AG10803 (cell line): ENCODE measurements at regions not wholly inside any gene's neighbourhood (a gene's known extent, or its start where the extent isn't known, plus 50 kb on each side); places are given as distances from the start of the nearest gene placed in this dataset.
"Not testable (repeated sequence)": the region's sequence is repeated elsewhere in the genome, so short reads cannot be mapped to it uniquely, and the experiment has no call there.

ENCODE experiments used
- DNase-seq: peaks from one replicate; pipeline ENCODE4 v3.0.0; 2010; ENCODE audit warnings: low read depth
- H3K4me3 ChIP-seq: 2 replicates; pipeline ENCODE4 v1.5.1; 2011; ENCODE audit warnings: mild to moderate bottlenecking, low read length, control low read depth
- TF ChIP-seq, protein P1 (sequence below): conservative IDR thresholded peaks from 2 replicates; pipeline ENCODE4 v1.5.1; 2011; ENCODE audit warnings: mild to moderate bottlenecking, low read length, control low read depth, inconsistent platforms

DNA sequence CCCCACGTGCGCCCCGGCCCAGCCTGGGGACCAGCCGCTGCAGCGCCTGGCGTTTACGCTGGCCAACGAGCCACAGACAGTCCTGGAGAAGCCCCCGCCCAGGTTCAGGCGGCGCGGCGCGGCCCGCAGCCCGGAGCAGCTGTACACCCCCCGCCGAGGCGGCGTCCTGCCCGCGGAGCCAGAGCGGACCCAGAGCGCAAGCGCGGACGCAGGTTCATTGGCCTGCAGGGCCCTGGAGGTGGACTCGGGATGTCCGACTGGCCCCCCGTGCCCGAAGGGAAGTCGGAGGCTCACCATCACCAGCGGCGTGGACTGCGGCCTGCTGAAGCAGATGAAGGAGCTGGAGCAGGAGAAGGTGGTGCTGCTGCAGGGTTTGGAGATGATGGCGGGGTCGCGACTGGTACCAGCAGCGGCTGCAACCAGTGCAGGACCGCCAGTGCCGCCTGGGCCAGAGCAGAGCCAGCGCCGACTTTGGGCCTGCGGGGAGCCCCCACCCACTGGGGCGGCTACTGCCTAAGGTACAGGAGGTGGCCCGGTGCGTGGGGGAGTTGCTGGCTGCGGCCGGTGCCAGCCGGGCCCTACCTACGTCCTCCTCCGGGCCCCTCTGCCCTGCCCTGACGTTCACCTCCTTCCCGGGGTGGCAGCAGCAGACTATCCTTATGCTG, 72.0 kb upstream of the KCTD7 start:
- DNase-seq = no peak
- no peak overlapping the region for H3K4me3 ChIP-seq
- TF ChIP-seq, protein P1, sequence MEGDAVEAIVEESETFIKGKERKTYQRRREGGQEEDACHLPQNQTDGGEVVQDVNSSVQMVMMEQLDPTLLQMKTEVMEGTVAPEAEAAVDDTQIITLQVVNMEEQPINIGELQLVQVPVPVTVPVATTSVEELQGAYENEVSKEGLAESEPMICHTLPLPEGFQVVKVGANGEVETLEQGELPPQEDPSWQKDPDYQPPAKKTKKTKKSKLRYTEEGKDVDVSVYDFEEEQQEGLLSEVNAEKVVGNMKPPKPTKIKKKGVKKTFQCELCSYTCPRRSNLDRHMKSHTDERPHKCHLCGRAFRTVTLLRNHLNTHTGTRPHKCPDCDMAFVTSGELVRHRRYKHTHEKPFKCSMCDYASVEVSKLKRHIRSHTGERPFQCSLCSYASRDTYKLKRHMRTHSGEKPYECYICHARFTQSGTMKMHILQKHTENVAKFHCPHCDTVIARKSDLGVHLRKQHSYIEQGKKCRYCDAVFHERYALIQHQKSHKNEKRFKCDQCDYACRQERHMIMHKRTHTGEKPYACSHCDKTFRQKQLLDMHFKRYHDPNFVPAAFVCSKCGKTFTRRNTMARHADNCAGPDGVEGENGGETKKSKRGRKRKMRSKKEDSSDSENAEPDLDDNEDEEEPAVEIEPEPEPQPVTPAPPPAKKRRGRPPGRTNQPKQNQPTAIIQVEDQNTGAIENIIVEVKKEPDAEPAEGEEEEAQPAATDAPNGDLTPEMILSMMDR = no peak

GRCh38 chr7:66557214-66558200, 71.2 kb upstream of the KCTD7 start:
- DNase-seq = peak; percentile 40
- no peak overlapping the region for H3K4me3 ChIP-seq
- TF ChIP-seq, protein P1 = peak; percentile 84

DNA sequence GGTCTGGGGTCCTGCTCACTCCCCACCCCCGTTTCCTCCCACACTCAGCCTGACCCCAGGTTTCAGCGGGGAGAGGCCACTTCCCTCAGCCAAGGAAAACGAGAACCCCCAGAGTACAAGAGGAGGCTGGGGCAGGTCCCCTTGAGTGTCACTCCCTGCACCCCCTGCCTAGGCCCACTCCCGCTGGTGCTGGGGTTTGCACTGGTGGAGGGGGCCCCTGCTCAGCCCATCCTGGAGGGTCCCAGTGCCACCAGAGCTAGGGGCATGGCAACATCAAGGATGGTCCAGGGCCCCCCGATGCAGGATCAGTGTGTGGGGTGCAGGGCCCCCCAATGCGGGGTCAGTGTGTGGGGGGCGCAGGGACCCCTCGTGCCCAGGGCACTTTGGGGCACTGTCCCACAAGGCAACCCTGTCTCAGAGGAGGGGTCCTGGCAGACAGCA, 70.5 kb upstream of the KCTD7 start:
- DNase-seq = no peak
- no peak overlapping the region for H3K4me3 ChIP-seq
- TF ChIP-seq, protein P1 = no peak

- TF ChIP-seq, protein P1 = no peak
- no peak for DNase-seq
- no peak overlapping the region for H3K4me3 ChIP-seq
Measured at GRCh38 chr7:66558660-66559465, 69.8 kb upstream of the KCTD7 start.

DNA sequence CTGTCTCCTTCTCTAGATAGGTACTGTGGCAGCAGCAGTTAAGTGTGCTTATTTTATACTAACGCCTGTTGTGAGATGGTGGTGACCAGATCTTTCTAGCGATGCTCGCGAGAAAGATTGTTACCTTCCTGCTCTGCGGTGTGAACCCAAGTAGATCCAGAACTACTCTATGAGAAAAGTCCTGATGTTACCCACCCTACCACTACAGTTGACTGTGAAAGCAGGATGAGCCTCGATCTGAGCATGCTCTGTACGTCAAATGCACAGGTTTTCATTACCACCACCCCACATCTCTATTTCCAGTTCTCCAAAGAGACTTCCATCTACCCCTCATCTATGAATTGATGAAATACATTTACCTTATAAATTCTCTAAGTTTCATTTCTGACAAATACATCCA, 64.6 kb upstream of the KCTD7 start:
- H3K4me3 ChIP-seq = no peak overlapping the region
- TF ChIP-seq, protein P1 = no peak
- no peak for DNase-seq

DNA sequence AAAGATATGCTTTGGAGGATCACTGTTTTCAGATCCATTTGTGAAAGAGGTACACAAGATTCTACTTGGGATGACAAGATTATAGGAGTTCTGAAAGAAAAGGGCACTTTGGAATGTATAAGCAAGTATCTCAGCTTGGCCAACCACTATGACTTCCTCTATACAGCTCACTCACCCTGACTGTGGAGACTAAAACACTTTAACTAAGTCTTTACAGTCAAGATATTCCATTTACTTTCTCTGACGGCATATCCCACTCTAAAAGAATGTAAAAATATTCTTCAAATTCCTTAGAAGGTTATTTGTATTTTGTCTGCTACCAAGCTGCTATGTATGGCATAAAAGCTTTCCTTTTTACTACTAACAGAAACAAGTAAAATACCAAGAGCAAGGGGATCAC, 58.5 kb upstream of the KCTD7 start:
- peak; percentile 22 for DNase-seq
- not testable (repeated sequence) for H3K4me3 ChIP-seq

DNA sequence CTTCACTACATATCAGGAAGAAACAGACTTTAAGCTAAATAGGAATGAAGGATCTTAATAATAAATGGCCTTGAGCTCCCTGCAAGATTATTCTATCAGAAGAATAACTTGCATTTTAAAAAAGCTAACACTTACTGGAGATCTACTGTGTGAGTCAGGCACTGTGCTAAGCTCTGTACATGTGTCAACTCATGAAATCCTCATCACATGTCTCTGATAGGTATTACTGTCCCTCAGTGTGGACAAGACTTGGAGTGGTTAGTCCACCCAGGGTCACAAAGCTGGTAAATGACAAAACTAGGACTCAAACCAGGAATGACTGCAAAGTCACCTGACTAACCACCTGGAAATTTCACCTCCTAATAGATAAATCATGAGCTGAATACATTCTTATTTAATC, 57.1 kb upstream of the KCTD7 start:
- no peak for DNase-seq
- no peak overlapping the region for H3K4me3 ChIP-seq
- TF ChIP-seq, protein P1 = no peak

- not testable (repeated sequence) for DNase-seq, H3K4me3 ChIP-seq
Measured at GRCh38 chr7:66573782-66574495, 54.7 kb upstream of the KCTD7 start.

- not testable (repeated sequence) for H3K4me3 ChIP-seq, DNase-seq
Measured at GRCh38 chr7:66574768-66575167, 53.9 kb upstream of the KCTD7 start.
